Activated CD8-positive, alpha-beta memory T cell treated with anti-CD3 and anti-CD28 coated beads, Interleukin-2, amount 50 U/mL, for 1 hour (primary cell): ENCODE measurements at regions not wholly inside any gene's neighbourhood (a gene's known extent, or its start where the extent isn't known, plus 50 kb on each side); places are given as distances from the start of the nearest gene placed in this dataset.
"Not testable (repeated sequence)": the region's sequence is repeated elsewhere in the genome, so short reads cannot be mapped to it uniquely, and the experiment has no call there.

Experiments
- DNase-seq: peaks from one replicate; pipeline ENCODE4 v3.0.0-alpha.2; 2020; ENCODE audit errors: extremely low read depth

- DNase-seq, result no peak
Measured at GRCh38 chr6:98036344-98036923, 753.4 kb upstream of the MMS22L start.

DNA sequence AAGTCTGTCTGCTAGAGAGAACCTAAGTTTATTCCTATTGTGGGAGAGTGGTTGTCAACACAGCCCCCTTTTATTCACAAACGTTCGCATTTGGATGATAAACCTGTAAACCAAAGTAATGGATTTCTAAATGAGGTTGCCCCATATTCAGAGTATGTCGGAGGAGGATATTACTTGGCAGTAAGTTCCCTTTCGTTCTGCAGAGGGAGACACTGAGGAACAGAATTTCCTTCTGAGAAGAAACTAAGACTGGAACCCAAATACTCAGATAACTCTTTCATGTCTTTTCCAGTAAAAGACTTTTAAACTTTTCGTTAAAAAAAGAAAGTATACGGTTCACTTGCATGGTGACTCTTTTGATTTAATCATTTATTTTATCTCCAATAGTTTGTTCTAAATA is 754.6 kb upstream of the MMS22L start:
- DNase-seq, result no peak

DNA sequence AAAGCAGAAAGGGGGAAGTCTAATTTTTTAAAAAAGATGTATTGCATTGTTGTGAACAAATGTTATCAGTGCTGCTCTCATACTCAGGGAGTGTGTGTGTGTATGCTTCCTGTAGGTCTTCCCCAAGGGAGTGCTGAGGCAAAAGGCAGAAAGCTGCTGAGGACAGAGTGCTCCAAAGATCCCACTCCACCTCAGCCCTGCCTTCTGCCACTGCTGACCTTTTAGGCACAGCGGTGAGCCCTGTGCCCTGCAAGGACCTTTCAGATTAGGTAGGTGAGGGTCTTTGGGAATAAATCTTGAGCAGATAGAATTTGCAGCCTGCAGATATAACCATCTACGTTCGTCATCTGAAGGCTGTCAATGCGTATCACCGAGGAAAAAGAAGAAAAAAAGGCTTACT is 756.4 kb upstream of the MMS22L start:
- no peak for DNase-seq

DNA sequence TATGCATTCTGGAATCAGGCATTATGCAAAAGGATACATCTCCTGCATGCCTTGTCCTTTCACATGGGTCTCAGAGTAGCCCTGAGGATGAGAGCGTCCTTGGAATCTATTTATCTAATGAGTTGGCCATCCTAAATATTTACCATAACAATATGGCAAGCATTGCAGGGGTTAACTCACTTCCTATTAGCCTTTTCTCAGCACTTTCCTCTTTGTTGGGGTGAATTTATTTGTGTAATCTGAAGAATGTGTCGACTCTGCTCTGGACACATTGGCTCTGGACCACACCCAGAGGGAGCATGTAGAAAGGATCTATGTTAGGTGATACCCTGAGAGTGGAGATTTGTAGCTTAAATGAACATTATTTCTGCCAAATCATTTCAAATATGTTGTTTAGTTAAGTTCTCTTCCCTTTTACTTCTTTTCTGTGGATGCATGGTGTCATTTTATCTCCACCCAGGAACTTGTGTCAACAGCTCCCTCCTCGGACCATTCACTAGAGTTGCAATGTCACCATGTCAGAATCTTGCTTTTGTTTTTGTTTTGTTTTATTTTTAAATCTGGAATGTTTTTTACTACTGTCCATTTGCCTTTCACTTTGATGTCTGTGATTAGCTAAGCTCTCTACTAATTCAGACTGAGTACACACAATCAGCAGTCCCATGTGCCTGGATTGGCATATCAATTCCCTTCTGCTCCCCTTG is 757.0 kb upstream of the MMS22L start:
- DNase-seq, result no peak

GRCh38 chr6:98041056-98041455 is 758.0 kb upstream of the MMS22L start:
- no peak for DNase-seq

DNA sequence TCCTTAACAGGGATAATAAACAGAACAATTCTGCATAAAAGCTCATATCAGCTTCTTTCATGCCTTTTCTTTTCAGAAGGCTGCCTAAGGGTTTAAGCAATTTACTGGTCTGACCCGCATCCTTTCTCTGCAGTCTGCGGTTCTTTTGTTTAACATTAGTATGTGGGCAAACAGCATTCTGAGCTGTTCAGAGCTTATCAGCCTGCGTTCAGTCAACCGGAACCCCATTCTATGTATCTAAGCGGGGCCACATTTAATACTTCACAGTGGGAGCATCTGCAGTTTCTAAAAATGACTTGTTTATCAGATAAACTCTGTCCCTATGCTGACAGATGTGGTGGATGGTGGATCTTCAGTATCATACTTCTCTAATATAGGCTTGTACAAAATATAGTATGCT is 758.9 kb upstream of the MMS22L start:
- no peak for DNase-seq

GRCh38 chr6:98044151-98044561 is 761.1 kb upstream of the MMS22L start:
- DNase-seq, result no peak

GRCh38 chr6:98044791-98045470 is 761.9 kb upstream of the MMS22L start:
- no peak for DNase-seq

DNA sequence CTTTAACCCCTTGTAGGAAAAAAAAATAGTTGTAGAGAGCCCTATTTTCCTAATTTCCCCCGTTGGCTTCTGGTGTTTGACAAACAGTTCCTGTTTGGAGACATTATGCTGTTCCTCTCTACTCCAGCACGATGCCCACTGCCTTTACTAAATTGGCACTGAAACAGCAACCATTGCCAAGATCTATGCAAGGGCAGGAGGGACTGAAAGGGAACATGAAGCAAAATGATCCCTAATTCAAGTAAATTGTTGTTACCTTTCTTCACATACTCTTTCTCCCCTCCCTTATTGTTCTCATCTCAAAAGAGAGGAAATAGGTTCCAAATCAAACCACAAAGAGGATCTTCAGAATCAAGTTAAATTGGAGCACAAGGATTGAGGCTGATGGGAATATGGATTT is 764.1 kb upstream of the MMS22L start:
- no peak for DNase-seq

- no peak for DNase-seq
Measured at GRCh38 chr6:98047871-98048270, 764.9 kb upstream of the MMS22L start.

- no peak for DNase-seq
Measured at GRCh38 chr6:98054453-98054852, 771.4 kb upstream of the MMS22L start.

DNA sequence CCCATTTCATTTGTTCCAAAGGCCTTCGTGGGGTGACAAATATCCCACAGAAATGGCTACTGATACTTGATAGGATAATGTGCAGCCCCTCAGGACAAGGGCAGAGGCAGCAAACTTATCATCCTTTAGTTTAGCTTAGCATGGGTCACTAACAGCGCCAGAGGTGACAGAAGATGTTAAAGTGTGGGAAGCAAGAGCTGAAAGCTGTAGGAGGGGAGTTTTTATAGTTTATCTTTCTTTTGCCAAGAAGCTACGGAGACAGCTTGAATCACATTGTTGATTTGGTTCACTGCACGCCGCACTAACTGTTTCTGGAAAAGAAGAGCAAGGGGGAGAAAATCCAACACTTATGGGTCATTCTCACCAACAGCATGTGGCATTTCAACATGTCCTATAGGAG is 773.9 kb upstream of the MMS22L start:
- no peak for DNase-seq

GRCh38 chr6:98067375-98067774 is 767.0 kb upstream of the POU3F2 start:
- no peak for DNase-seq

DNA sequence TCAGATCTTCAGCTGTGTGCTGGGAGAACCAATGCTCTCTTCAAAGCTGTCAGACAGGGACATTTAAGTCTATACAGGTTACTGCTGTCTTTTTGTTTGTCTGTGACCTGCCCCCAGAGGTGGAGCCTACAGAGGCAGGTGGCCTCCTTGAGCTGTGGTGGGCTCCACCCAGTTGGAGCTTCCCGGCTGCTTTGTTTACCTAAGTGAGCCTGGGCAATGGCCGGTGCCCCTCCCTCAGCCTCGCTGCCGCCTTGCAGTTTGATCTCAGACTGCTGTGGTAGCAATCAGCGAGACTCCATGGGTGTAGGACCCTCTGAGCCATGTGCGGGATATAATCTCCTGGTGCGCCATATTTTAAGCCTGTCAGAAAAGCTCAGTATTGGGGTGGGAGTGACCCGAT is 745.8 kb upstream of the POU3F2 start:
- not testable (repeated sequence) for DNase-seq

DNA sequence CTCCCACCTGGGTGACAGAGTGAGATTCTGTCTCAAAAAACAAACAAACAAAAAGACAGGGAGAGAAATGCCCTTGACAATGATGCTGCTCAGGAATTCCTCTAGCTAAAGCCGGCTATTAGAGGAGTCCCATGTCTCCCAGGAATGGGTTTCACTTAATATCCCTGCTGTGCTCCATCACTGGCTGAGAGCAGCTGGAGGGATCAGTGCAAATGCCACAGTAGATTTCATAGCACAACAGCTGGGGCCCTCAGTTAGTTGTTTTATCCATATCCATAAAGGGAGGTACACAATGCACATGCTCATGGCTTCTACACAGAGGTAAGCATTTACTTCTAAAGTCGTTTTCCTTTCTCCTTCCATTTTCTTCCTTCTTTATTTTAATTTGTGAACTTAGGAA is 742.0 kb upstream of the POU3F2 start:
- DNase-seq, result no peak

- no peak for DNase-seq
Measured at GRCh38 chr6:98094696-98095095, 739.7 kb upstream of the POU3F2 start.

DNA sequence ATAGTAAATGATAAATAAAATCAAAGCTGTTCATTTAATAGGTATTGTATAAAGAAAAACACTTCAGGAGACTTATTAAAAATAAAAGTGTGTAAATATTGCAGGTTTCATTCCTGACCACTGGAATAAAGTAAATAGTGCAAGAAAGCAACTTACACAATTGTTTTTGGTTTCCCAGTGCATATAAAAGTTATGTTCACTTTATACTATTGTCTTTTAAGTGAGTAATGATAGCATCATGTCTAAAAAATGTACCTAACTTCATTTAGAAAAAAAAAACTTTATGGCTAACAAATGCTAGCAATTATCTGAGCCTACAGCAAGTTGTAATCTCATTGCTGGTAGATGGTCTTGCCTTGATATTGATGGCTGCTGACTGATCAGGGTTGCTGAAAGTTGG is 726.6 kb upstream of the POU3F2 start:
- DNase-seq, result no peak

DNA sequence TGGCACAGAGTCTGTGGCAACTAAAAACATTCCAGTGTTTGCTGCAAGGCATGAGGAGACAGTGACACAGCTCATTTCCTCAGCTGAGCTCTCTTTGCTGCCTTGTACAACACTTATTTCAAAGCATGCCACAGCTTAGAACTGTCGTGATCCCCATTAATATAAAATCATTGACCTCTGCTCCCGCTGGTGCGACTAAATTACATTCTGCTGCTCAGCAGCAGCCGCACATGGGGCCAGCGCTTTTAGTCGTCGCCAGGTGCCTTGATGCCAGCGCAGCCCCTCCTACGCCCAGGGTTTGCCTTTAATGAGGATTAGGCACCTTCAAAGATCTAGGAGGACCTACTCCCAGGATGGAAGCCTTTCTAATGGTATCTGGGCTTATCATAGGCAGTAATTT is 717.9 kb upstream of the POU3F2 start:
- DNase-seq, result no peak

DNA sequence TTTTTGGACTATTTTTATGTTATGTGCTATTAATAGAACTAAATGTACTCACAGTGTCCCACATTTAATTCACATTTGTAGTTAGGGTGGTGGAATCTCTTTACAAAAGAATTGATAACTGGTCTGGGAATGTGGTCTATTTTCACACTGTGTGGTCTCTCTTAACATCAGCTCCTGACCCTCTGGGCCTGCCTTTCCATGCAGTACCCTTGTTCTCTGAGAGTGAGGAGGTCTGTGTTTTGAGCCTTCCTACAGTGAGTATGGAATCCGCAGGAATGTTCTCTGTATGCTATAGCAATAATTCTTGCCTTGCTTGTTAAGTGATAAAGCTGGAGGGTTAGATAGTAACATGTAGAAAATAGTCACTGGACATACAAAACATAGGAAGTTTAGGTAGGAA is 717.3 kb upstream of the POU3F2 start:
- no peak for DNase-seq

- no peak for DNase-seq
Measured at GRCh38 chr6:98118397-98119045, 715.9 kb upstream of the POU3F2 start.

DNA sequence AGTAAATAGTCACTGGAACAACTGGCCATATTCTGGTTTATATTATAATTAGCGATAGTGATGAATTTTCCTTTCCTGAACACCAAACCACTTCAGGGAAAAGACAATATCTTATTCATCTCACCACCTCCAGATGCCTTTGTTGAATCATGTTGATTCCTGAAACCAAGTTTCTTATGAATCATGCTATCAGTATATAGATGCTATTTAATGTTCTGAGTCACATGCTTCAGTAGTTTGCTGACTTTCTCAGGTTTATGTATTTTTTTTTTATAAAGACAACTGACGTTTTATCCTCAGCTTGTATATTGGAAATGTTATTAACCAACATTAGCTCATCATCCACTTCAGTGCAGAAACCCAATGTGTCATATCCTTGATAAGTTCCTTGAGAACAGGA is 710.2 kb upstream of the POU3F2 start:
- DNase-seq, result no peak

DNA sequence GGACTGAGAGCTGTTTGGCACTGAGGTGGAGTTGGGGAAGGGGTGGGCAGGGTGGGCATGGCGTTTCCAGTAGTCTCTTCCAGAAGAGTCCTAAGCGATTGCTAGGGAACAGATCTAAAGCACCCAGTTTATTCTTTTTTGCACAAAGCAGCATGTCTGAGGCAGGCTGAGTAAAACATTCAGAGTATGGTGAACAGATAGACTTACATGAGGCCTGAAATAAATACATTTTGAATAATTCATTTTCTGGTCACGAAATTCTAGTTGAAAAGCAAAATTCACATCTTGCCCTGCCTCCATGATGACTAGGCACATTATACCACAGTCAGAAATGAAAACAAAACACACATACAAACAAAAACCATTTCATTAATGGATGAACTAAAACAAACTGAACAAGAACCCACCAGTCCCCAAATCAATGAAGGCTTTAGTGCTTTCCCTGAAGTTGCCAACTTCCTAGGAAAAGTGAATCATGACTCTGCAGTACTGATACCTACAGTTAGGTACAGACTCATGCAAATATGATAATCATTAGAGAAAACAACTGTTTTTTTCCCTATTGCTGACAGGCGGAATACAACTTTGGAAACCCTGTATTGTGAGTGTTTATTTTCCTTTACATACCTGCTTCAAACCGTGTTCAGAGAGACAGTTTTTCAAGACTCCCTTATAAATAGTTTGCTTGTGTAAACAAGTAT is 702.9 kb upstream of the POU3F2 start:
- no peak for DNase-seq
